ENCODE measurements at regions not wholly inside any gene's neighbourhood (a gene's known extent, or its start where the extent isn't known, plus 50 kb on each side); places are given as distances from the start of the nearest gene placed in this dataset.

- TF ChIP-seq CTCF (IDR thresholded peaks at IDR 0.05) (no peak), POLR2A (IDR thresholded peaks at IDR 0.05) (no peak)
Measured at GRCh38 chr3:102096066-102096465, 246.8 kb downstream of the NFKBIZ start.
